ENCODE measurements at regions not wholly inside any gene's neighbourhood (a gene's known extent, or its start where the extent isn't known, plus 50 kb on each side); places are given as distances from the start of the nearest gene placed in this dataset.

- no peak for ATAC-seq (replicated peaks)
- H3K27ac Mint-ChIP-seq: no peak overlapping the region
These were observed 171.3 kb upstream of the FAM78B start for GRCh38 chr1:166338105-166338504.

GRCh38 chr1:166340709-166341108, 173.9 kb upstream of the FAM78B start:
- no peak for ATAC-seq (replicated peaks)
- peaks cover 0 to 1% of the 10 kb centered on the region in 2 donors for H3K9me3 Mint-ChIP-seq
- no peak for DNase-seq
- no peak overlapping the region for H3K4me3 Mint-ChIP-seq
- no peaks in the 10 kb centered on the region for H3K4me1 Mint-ChIP-seq
- H3K27me3 Mint-ChIP-seq: peaks cover under 1 to 13% of the 10 kb centered on the region in 2 donors
- no peak overlapping the region for H3K27ac Mint-ChIP-seq
- H3K36me3 Mint-ChIP-seq: no peaks in the 10 kb centered on the region

More at GRCh38 chr1:166338105-166338504, 171.3 kb upstream of the FAM78B start:
- H3K4me3 Mint-ChIP-seq: no peak overlapping the region
- H3K9me3 Mint-ChIP-seq: peaks cover 0 to 1% of the 10 kb centered on the region in 2 donors
- DNase-seq: no peak
- no peaks in the 10 kb centered on the region for H3K36me3 Mint-ChIP-seq
- no peaks in the 10 kb centered on the region for H3K4me1 Mint-ChIP-seq
- peaks cover 10 to 23% of the 10 kb centered on the region in 2 donors for H3K27me3 Mint-ChIP-seq

- ATAC-seq (replicated peaks) (no peak), DNase-seq (no peak)
- Mint-ChIP-seq H3K36me3 (no peaks in the 10 kb centered on the region), H3K27ac (no peak overlapping the region), H3K9me3 (peaks cover 0 to 1% of the 10 kb centered on the region in 2 donors), H3K4me3 (no peak overlapping the region), H3K27me3 (peaks cover 4 to 5% of the 10 kb centered on the region in 2 donors), H3K4me1 (no peaks in the 10 kb centered on the region)
These were observed 176.5 kb upstream of the FAM78B start for GRCh38 chr1:166343276-166343675.

GRCh38 chr1:166350490-166350889, 183.7 kb upstream of the FAM78B start:
- H3K9me3 Mint-ChIP-seq: no peaks in the 10 kb centered on the region
- ATAC-seq (replicated peaks): no peak

GRCh38 chr1:166351676-166352075, 184.9 kb upstream of the FAM78B start:
- no peak for ATAC-seq (replicated peaks)
- H3K36me3 Mint-ChIP-seq: no peaks in the 10 kb centered on the region
- H3K27me3 Mint-ChIP-seq: peaks cover 3 to 4% of the 10 kb centered on the region in 2 donors
- H3K9me3 Mint-ChIP-seq: no peaks in the 10 kb centered on the region
- DNase-seq: no peak
- no peak overlapping the region for H3K4me3 Mint-ChIP-seq
- H3K4me1 Mint-ChIP-seq: no peaks in the 10 kb centered on the region
- no peak overlapping the region for H3K27ac Mint-ChIP-seq

More at GRCh38 chr1:166350490-166350889, 183.7 kb upstream of the FAM78B start:
- no peaks in the 10 kb centered on the region for H3K4me1 Mint-ChIP-seq
- no peak for DNase-seq
- no peak overlapping the region for H3K27ac Mint-ChIP-seq
- no peak overlapping the region for H3K4me3 Mint-ChIP-seq
- no peaks in the 10 kb centered on the region for H3K36me3 Mint-ChIP-seq
- H3K27me3 Mint-ChIP-seq: peaks cover 4 to 7% of the 10 kb centered on the region in 2 donors

- Mint-ChIP-seq H3K4me1 (no peaks in the 10 kb centered on the region), H3K4me3 (no peak overlapping the region), H3K27me3 (peaks cover 3 to 4% of the 10 kb centered on the region in 2 donors), H3K9me3 (no peaks in the 10 kb centered on the region), H3K36me3 (no peaks in the 10 kb centered on the region), H3K27ac (no peak overlapping the region)
- DNase-seq (no peak), ATAC-seq (replicated peaks) (no peak)
These were observed 186.4 kb upstream of the FAM78B start for GRCh38 chr1:166353213-166353612.

GRCh38 chr1:166354406-166354805, 187.6 kb upstream of the FAM78B start:
- Mint-ChIP-seq H3K27ac (no peak overlapping the region), H3K36me3 (no peaks in the 10 kb centered on the region), H3K9me3 (no peaks in the 10 kb centered on the region), H3K4me3 (no peak overlapping the region), H3K27me3 (peaks cover 3 to 4% of the 10 kb centered on the region in 2 donors), H3K4me1 (no peaks in the 10 kb centered on the region)
- ATAC-seq (replicated peaks) (no peak), DNase-seq (no peak)

- H3K36me3 Mint-ChIP-seq: no peaks in the 10 kb centered on the region
- H3K27ac Mint-ChIP-seq: no peak overlapping the region
- no peaks in the 10 kb centered on the region for H3K4me1 Mint-ChIP-seq
- peaks cover 0 to 5% of the 10 kb centered on the region in 2 donors for H3K9me3 Mint-ChIP-seq
- no peak overlapping the region for H3K4me3 Mint-ChIP-seq
- no peak for ATAC-seq (replicated peaks)
- peaks cover 0 to 10% of the 10 kb centered on the region in 2 donors for H3K27me3 Mint-ChIP-seq
- no peak for DNase-seq
These were observed 198.3 kb upstream of the FAM78B start for GRCh38 chr1:166365081-166365480.

GRCh38 chr1:166368030-166368429, 201.2 kb upstream of the FAM78B start:
- no peak for ATAC-seq (replicated peaks)
- H3K36me3 Mint-ChIP-seq: no peaks in the 10 kb centered on the region
- no peak overlapping the region for H3K27ac Mint-ChIP-seq
- peaks cover 0 to 10% of the 10 kb centered on the region in 2 donors for H3K27me3 Mint-ChIP-seq
- H3K4me1 Mint-ChIP-seq: no peaks in the 10 kb centered on the region
- no peak for DNase-seq
- H3K4me3 Mint-ChIP-seq: no peak overlapping the region
- peaks cover 0 to 5% of the 10 kb centered on the region in 2 donors for H3K9me3 Mint-ChIP-seq

GRCh38 chr1:166377896-166378295, 211.1 kb upstream of the FAM78B start:
- H3K9me3 Mint-ChIP-seq: no peaks in the 10 kb centered on the region
- H3K36me3 Mint-ChIP-seq: no peaks in the 10 kb centered on the region
- no peak overlapping the region for H3K27ac Mint-ChIP-seq
- no peaks in the 10 kb centered on the region for H3K4me1 Mint-ChIP-seq
- peaks cover 4 to 6% of the 10 kb centered on the region in 2 donors for H3K27me3 Mint-ChIP-seq
- ATAC-seq (replicated peaks) (no peak), DNase-seq (no peak)
- H3K4me3 Mint-ChIP-seq: no peak overlapping the region

GRCh38 chr1:166378805-166379204, 212.0 kb upstream of the FAM78B start:
- no peak overlapping the region for H3K27ac Mint-ChIP-seq
- no peaks in the 10 kb centered on the region for H3K36me3 Mint-ChIP-seq
- no peaks in the 10 kb centered on the region for H3K9me3 Mint-ChIP-seq
- H3K4me3 Mint-ChIP-seq: no peak overlapping the region
- DNase-seq: no peak
- no peaks in the 10 kb centered on the region for H3K4me1 Mint-ChIP-seq
- no peak for ATAC-seq (replicated peaks)
- H3K27me3 Mint-ChIP-seq: peaks cover 4 to 6% of the 10 kb centered on the region in 2 donors

GRCh38 chr1:166379447-166379846, 212.6 kb upstream of the FAM78B start:
- Mint-ChIP-seq H3K36me3 (no peaks in the 10 kb centered on the region), H3K9me3 (no peaks in the 10 kb centered on the region), H3K27ac (no peak overlapping the region), H3K27me3 (peaks cover 4 to 6% of the 10 kb centered on the region in 2 donors), H3K4me1 (no peaks in the 10 kb centered on the region), H3K4me3 (no peak overlapping the region)
- DNase-seq (no peak), ATAC-seq (replicated peaks) (no peak)

GRCh38 chr1:166383137-166383536, 216.3 kb upstream of the FAM78B start:
- Mint-ChIP-seq H3K27ac (no peak overlapping the region), H3K4me3 (no peak overlapping the region), H3K9me3 (no peaks in the 10 kb centered on the region), H3K36me3 (no peaks in the 10 kb centered on the region), H3K4me1 (no peaks in the 10 kb centered on the region), H3K27me3 (peaks cover 4% of the 10 kb centered on the region in 2 donors)
- ATAC-seq (replicated peaks) (no peak), DNase-seq (no peak)

GRCh38 chr1:166383635-166384346, 217.0 kb upstream of the FAM78B start:
- H3K27ac Mint-ChIP-seq: no peak overlapping the region
- ATAC-seq (replicated peaks) (no peak), DNase-seq (no peak)
- H3K9me3 Mint-ChIP-seq: no peaks in the 10 kb centered on the region
- H3K27me3 Mint-ChIP-seq: peaks cover 4% of the 10 kb centered on the region in 2 donors
- no peak overlapping the region for H3K4me3 Mint-ChIP-seq
- no peaks in the 10 kb centered on the region for H3K4me1 Mint-ChIP-seq
- no peaks in the 10 kb centered on the region for H3K36me3 Mint-ChIP-seq

- H3K27me3 Mint-ChIP-seq: peaks cover 4% of the 10 kb centered on the region in 2 donors
- DNase-seq (no peak), ATAC-seq (replicated peaks) (no peak)
- H3K27ac Mint-ChIP-seq: no peak overlapping the region
- no peaks in the 10 kb centered on the region for H3K9me3 Mint-ChIP-seq
- no peaks in the 10 kb centered on the region for H3K36me3 Mint-ChIP-seq
- H3K4me3 Mint-ChIP-seq: no peak overlapping the region
- no peaks in the 10 kb centered on the region for H3K4me1 Mint-ChIP-seq
These were observed 218.1 kb upstream of the FAM78B start for GRCh38 chr1:166384948-166385347.

Measured in stimulated activated naive B cell treated with anti-CD40 and anti-IgM and Interleukin-4, amounts not matched to agents 10 μg/mL and 1 μg/mL and 100 μg/mL, for 72 hours (primary cell).